GM12891 (cell line): ENCODE measurements at regions not wholly inside any gene's neighbourhood (a gene's known extent, or its start where the extent isn't known, plus 50 kb on each side); places are given as distances from the start of the nearest gene placed in this dataset.
A peak's percentile ranks its signal among the peaks of the same experiment; 100 is the strongest.

Experiments used
- DNase-seq: peaks from one replicate; pipeline ENCODE4 v3.0.0; 2011; ENCODE audit warnings: low spot score; ENCODE audit not compliant: insufficient read length
- FAIRE-seq: peaks from 2 replicates; lab custom pipeline; 2011; peaks lifted over from hg19 to GRCh38; lab: Jason Lieb, UNC
- PAX5 ChIP-seq: IDR thresholded peaks from 2 replicates; pipeline ENCODE4 v1.6.1; 2011; ENCODE audit warnings: low read length, moderate library complexity, mild to moderate bottlenecking; ENCODE audit not compliant: insufficient read depth, severe bottlenecking
- POLR2A ChIP-seq: IDR thresholded peaks from 2 replicates; pipeline ENCODE4 v1.6.1; 2011; ENCODE audit warnings: low read depth, low read length, control low read depth
- POLR2AphosphoS5 ChIP-seq: IDR thresholded peaks from 2 replicates; pipeline ENCODE4 v1.6.1; 2011; ENCODE audit warnings: low read depth, low read length, control low read depth
- POU2F2 ChIP-seq: IDR thresholded peaks from 2 replicates; pipeline ENCODE4 v1.6.1; 2011; ENCODE audit warnings: low read depth, mild to moderate bottlenecking, control low read depth, low read length, moderate library complexity
- SPI1 ChIP-seq: IDR thresholded peaks from 2 replicates; pipeline ENCODE4 v1.6.1; 2011; ENCODE audit warnings: low read depth, low read length, control low read depth
- TAF1 ChIP-seq: IDR thresholded peaks from 2 replicates; pipeline ENCODE4 v1.6.1; 2011; ENCODE audit warnings: low read depth, low read length, control low read depth

- peak; percentile 85 for TF ChIP-seq POU2F2
- no peak for TF ChIP-seq SPI1
- TF ChIP-seq POLR2A: no peak
- TF ChIP-seq PAX5: no peak
- FAIRE-seq (no peak), DNase-seq (peak; percentile 5)
Measured at GRCh38 chr21:35940074-35940927, 120.0 kb downstream of the SETD4 start.

- FAIRE-seq (no peak), DNase-seq (no peak)
- TF ChIP-seq SPI1: no peak
- no peak for TF ChIP-seq POU2F2
- TF ChIP-seq POLR2A: no peak
- no peak for TF ChIP-seq POLR2AphosphoS5
Measured at GRCh38 chr21:35938446-35938845, 121.9 kb downstream of the SETD4 start.

- TF ChIP-seq TAF1 (no peak), SPI1 (0 out of 2 replicates have a peak, but pooled peaks have one; percentile 14), POLR2A (no peak)
- no peak for FAIRE-seq
- no peak for DNase-seq
Measured at GRCh38 chr21:35933466-35933865, 126.9 kb downstream of the SETD4 start.

- DNase-seq (peak; percentile 29), FAIRE-seq (peak; percentile 83)
- TF ChIP-seq POU2F2 (no peak), POLR2A (no peak), SPI1 (peak; percentile 92), POLR2AphosphoS5 (no peak)
Measured at GRCh38 chr21:35932232-35932911, 128.0 kb downstream of the SETD4 start.

GRCh38 chr21:35929901-35930300 lies 130.4 kb downstream of the SETD4 start:
- TF ChIP-seq POU2F2: no peak
- TF ChIP-seq PAX5: no peak
- TF ChIP-seq SPI1: no peak
- no peak for TF ChIP-seq POLR2A
- TF ChIP-seq TAF1: no peak
- no peak for TF ChIP-seq POLR2AphosphoS5
- DNase-seq (no peak), FAIRE-seq (no peak)

- no peak for TF ChIP-seq SPI1
- TF ChIP-seq TAF1: no peak
- TF ChIP-seq PAX5: no peak
- TF ChIP-seq POU2F2: no peak
- no peak for TF ChIP-seq POLR2AphosphoS5
- TF ChIP-seq POLR2A: no peak
- FAIRE-seq (no peak), DNase-seq (no peak)
Measured at GRCh38 chr21:35927262-35927661, 133.1 kb downstream of the SETD4 start.

GRCh38 chr21:35926003-35926740 lies 134.2 kb downstream of the SETD4 start:
- DNase-seq (no peak), FAIRE-seq (no peak)
- TF ChIP-seq POLR2AphosphoS5 (no peak), POU2F2 (no peak), TAF1 (no peak), SPI1 (no peak), POLR2A (no peak), PAX5 (no peak)

GRCh38 chr21:35925497-35925896 lies 134.8 kb downstream of the SETD4 start:
- TF ChIP-seq PAX5 (no peak), POU2F2 (no peak), SPI1 (no peak)
- no peak for DNase-seq
- no peak for FAIRE-seq

GRCh38 chr21:35924714-35925301 lies 135.5 kb downstream of the SETD4 start:
- no peak for DNase-seq
- FAIRE-seq: no peak
- TF ChIP-seq POU2F2: no peak
- TF ChIP-seq SPI1: no peak
- TF ChIP-seq TAF1: no peak
- no peak for TF ChIP-seq POLR2A
- no peak for TF ChIP-seq POLR2AphosphoS5
- TF ChIP-seq PAX5: no peak
